Heart left ventricle (tissue), 13 donors: ENCODE measurements at regions not wholly inside any gene's neighbourhood (a gene's known extent, or its start where the extent isn't known, plus 50 kb on each side); places are given as distances from the start of the nearest gene placed in this dataset.
"Not testable (repeated sequence)": the region's sequence is repeated elsewhere in the genome, so short reads cannot be mapped to it uniquely, and the experiment has no call there.

Experiments
- CTCF ChIP-seq, 12 donors: fragments of 200-600 bp; sonication (generic) in 4 of 12; IDR thresholded peaks; one replicate each; pipeline versions ENCODE4 v1.5.0 to v1.8.0; 2018 to 2022; ENCODE audit warnings: antibody characterized with exemption in 12 of 12, mild to moderate bottlenecking in 5 of 12
- POLR2A ChIP-seq, 2 donors: fragments of 450-650 bp; IDR thresholded peaks; one replicate each; pipeline ENCODE4 v1.6.1; 2017; ENCODE audit warnings: antibody characterized with exemption in 2 of 2, mild to moderate bottlenecking in 2 of 2, moderate library complexity in 2 of 2
- donor health status: ischemic (EF 13 %, LVEDD 7.1; RV severe dilation, severe dysfunction).
- donor health status: DM: no; HTN: yes; CAD: no.
- donor health status: DM: no; HTN: no; CAD: no.
- donor health status: ischemic (EF 25% LVEDD 6.9; RV normal size, moderate dysfunction).
- donor health status: ischemic (EF 25% LVEDD 5.7; RV mildly dilated, moderate dysfunction).
- donor health status: ischemic (EF 35%, LVEDD 5.7; RV mildly dilated, moderate dysfunction).
- donor health status: nonischemic (EF 11% LVEDD 7.7; RV severe dilation, severe dysfunction).
- donor health status: DM: yes; HTN: yes; CAD: no.
- donor health status: PGD.
- donor health status: ischemic (EF 29% LVEDD 5.4; RV normal size, mild dysfunction).
- donor health status: nonischemic (EF 23%, LVEDD 6.1; RV moderate dilation, normal function).

DNA sequence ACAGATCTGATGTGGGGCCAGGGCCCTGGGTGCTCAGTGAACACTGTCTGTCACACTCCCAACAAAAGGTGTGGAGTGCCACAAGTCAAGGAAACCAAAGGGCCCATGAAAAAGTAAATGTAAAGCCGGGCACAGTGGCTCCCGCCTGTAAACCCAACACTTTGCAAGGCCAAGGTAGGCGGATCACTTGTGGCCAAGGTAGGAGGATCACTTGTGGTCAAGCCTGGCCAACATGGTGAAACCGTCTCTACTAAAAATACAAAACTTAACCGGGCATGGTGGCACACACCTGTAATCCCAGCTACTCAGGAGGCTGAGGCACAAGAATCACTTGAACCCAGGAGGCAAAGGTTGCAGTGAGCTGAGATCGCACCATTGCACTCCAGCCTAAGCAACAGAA lies 227.6 kb downstream of the ZNF516 start:
- not testable (repeated sequence) for TF ChIP-seq CTCF, POLR2A (IDR thresholded peaks at IDR 0.05)
